Activated B cell treated with CpG ODN at 0.5 μM for 24 hours (primary cell): ENCODE measurements at regions not wholly inside any gene's neighbourhood (a gene's known extent, or its start where the extent isn't known, plus 50 kb on each side); places are given as distances from the start of the nearest gene placed in this dataset.

Experiments used
- ATAC-seq: fragments of 200-7000 bp; cut with Tn5 transposase; one replicate; pipeline ENCODE4 v1.10.0; 2021; ENCODE audit warnings: low read depth, mild to moderate bottlenecking, moderate library complexity
- CTCF ChIA-PET: fragments of 350-600 bp; sonication (Branson Sonifier 250); formaldehyde crosslinking; loops from one replicate; lab custom pipeline; 2021; ENCODE audit warnings: antibody characterized with exemption; lab: Charles Lee
- POLR2A ChIA-PET: fragments of 350-600 bp; sonication (Branson Sonifier 250); formaldehyde crosslinking; loops from one replicate; lab custom pipeline; 2021; ENCODE audit warnings: antibody characterized with exemption; lab: Charles Lee
- DNase-seq: peaks from one replicate; pipeline ENCODE4 v3.0.0; 2022
- H3K27ac Mint-ChIP-seq: one replicate; pipeline ENCODE4 v1.8.0; 2020; ENCODE audit warnings: mixed read lengths
- H3K27me3 Mint-ChIP-seq: one replicate; pipeline ENCODE4 v1.8.0; 2021; ENCODE audit warnings: mixed read lengths
- H3K36me3 Mint-ChIP-seq: one replicate; pipeline ENCODE4 v1.8.0; 2021; ENCODE audit warnings: low read depth, mixed read lengths
- H3K4me1 Mint-ChIP-seq: one replicate; pipeline ENCODE4 v1.8.0; 2021; ENCODE audit warnings: mixed read lengths
- H3K4me3 Mint-ChIP-seq: one replicate; pipeline ENCODE4 v1.8.0; 2020; ENCODE audit warnings: mild to moderate bottlenecking, mixed read lengths
- H3K9me3 Mint-ChIP-seq: one replicate; pipeline ENCODE4 v1.8.0; 2020; ENCODE audit warnings: mixed read lengths
- intact Hi-C: fragments of 100-400 bp; cut with micrococcal nuclease; formaldehyde crosslinking; loops from one replicate; pipeline ENCODE4 v1.15.1; 2024
- TF ChIP-seq, protein P1 (sequence below): fragments of 200-600 bp; IDR thresholded peaks from one replicate; pipeline ENCODE4 v1.8.0; 2022; ENCODE audit warnings: antibody characterized with exemption, mild to moderate bottlenecking

DNA sequence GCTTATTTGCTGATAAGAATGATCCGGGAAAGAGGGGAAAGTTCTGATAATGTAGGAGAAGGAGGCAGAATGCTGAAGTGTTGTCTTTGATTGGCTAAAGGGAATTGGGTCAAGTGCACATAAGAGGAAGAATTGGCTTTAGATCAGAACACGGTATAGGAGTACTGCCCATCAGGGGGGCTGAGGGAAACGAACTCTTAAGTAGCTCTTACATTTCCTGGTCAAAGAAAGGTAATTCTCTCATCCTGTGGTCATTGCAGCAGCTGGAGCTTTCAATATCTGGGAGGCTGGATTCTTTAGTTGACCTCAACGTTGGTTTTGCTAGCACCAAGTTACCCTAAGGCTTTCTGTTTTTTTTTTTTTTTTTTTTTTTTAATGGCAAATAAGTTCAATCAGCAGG, 178.7 kb upstream of the NR3C1 start:
- POLR2A ChIA-PET = interaction anchor here (0.6 to 1.3 kb wide), 3 partner anchors 11 to 606 kb away, joined by 3 to 8 read pairs (median 4); no protein-coding TSS in a partner anchor
- H3K27ac Mint-ChIP-seq = no peak overlapping the region
- CTCF ChIA-PET = interaction anchor here (1.2 kb wide), 1 partner anchor 9 kb away, joined by 3 read pairs; no protein-coding TSS in a partner anchor
- H3K4me3 Mint-ChIP-seq = no peak overlapping the region
- TF ChIP-seq, protein P1, sequence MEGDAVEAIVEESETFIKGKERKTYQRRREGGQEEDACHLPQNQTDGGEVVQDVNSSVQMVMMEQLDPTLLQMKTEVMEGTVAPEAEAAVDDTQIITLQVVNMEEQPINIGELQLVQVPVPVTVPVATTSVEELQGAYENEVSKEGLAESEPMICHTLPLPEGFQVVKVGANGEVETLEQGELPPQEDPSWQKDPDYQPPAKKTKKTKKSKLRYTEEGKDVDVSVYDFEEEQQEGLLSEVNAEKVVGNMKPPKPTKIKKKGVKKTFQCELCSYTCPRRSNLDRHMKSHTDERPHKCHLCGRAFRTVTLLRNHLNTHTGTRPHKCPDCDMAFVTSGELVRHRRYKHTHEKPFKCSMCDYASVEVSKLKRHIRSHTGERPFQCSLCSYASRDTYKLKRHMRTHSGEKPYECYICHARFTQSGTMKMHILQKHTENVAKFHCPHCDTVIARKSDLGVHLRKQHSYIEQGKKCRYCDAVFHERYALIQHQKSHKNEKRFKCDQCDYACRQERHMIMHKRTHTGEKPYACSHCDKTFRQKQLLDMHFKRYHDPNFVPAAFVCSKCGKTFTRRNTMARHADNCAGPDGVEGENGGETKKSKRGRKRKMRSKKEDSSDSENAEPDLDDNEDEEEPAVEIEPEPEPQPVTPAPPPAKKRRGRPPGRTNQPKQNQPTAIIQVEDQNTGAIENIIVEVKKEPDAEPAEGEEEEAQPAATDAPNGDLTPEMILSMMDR = no peak
- H3K9me3 Mint-ChIP-seq = no peaks in the 10 kb centered on the region
- no peaks in the 10 kb centered on the region for H3K36me3 Mint-ChIP-seq
- peaks cover 33% of the 10 kb centered on the region for H3K4me1 Mint-ChIP-seq
- DNase-seq (no peak), ATAC-seq (no peak)
- intact Hi-C loops = loop anchor here (2.0 kb wide), 1 partner anchor 13 kb away; no protein-coding TSS in a partner anchor
- H3K27me3 Mint-ChIP-seq = no peaks in the 10 kb centered on the region

DNA sequence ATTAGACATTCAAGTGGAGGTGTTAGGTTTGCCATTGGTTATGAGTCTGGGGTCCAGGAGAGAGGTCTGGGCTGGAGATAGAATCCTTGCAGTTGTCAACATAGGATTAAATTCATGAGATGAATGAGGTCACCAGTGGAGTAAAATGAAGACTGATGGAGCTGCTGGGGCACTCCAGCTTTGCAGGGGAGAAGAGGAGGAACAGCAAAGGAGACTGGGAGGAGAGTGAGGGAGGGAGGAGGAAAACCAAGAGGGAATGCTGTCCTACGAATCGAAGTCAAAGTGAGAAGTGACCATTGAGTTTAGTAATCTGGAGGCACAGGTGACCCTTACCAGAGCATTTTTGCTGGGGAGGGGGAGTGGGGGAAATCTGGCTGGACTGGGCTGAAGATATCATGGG, 178.2 kb upstream of the NR3C1 start:
- Mint-ChIP-seq H3K36me3 (no peaks in the 10 kb centered on the region), H3K27me3 (no peaks in the 10 kb centered on the region), H3K9me3 (no peaks in the 10 kb centered on the region), H3K4me1 (peaks cover 30% of the 10 kb centered on the region), H3K4me3 (no peak overlapping the region), H3K27ac (no peak overlapping the region)
- TF ChIP-seq, protein P1 = no peak
- POLR2A ChIA-PET = no interaction called here
- CTCF ChIA-PET = no interaction called here
- ATAC-seq (no peak), DNase-seq (no peak)
- intact Hi-C loops = loop anchor here (2.0 kb wide), 1 partner anchor 13 kb away; no protein-coding TSS in a partner anchor

DNA sequence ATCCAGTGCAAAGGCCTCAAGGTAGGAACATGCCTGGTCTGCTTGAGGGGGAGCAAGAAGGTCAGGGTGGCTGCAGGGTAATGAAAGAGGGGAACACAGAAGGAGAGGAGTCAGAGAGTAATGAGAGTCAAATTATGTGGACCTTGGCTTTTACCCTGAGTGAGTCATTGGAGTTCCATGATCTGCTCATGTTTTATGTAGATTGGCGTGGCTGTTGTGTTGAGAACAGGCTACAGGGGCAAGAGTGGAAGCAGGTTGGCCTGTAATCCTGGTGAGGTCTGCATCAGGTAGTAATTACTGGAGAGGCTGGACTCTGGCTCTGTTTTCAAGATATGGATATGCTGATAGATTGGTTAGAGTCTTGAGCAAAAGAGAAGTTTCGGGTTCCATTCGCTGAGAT, 177.7 kb upstream of the NR3C1 start:
- Mint-ChIP-seq H3K36me3 (no peaks in the 10 kb centered on the region), H3K4me1 (peaks cover 26% of the 10 kb centered on the region), H3K9me3 (no peaks in the 10 kb centered on the region), H3K27me3 (no peaks in the 10 kb centered on the region), H3K27ac (no peak overlapping the region), H3K4me3 (no peak overlapping the region)
- CTCF ChIA-PET = no interaction called here
- ATAC-seq = no peak
- TF ChIP-seq, protein P1 = no peak
- POLR2A ChIA-PET = no interaction called here
- intact Hi-C loops = no loop called here
- no peak for DNase-seq

DNA sequence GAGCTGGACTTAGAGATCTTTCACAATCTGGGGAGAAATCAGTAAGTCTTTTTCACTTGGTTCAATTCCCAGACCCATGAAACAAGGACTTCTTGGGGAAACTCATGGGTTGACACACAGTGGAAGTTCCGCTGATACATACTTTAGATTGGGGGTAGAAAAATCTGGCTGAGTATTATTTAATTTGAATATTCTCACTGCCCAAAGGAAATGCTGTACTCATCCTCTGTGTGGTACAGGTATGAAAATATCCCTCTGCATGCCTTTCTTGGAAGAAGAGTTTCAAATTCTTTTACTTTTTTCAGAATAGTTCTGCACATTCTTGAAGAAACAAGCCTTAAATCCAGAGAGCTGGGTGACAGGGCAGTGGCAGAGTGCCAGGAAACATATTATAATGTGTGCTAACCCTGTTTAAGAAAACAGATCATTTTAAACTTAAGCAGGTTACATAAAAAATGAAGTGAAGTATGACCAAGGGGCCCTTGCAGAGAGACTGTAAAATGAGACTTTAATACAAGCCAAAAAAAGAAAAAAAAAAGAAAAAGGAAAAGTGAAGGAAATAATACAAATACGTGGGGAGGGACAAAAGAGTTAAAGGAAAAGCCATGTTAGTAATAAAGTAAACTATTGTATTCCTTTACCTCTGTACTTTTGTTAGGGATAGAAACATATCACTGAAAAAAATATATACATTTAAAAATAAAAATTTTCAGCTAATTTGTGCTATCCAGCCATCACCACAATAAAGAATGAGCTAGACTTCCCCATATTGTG, 173.4 kb upstream of the NR3C1 start:
- intact Hi-C loops = no loop called here
- no peak overlapping the region for H3K4me3 Mint-ChIP-seq
- ChIA-PET CTCF (interaction anchor here (0.6 kb wide), 1 partner anchor 566 kb away, joined by 3 read pairs; no protein-coding TSS in a partner anchor), POLR2A (no interaction called here)
- no peak for ATAC-seq
- no peaks in the 10 kb centered on the region for H3K9me3 Mint-ChIP-seq
- H3K4me1 Mint-ChIP-seq = peaks cover 17% of the 10 kb centered on the region
- H3K36me3 Mint-ChIP-seq = no peaks in the 10 kb centered on the region
- DNase-seq = no peak
- no peaks in the 10 kb centered on the region for H3K27me3 Mint-ChIP-seq
- no peak overlapping the region for H3K27ac Mint-ChIP-seq
- TF ChIP-seq, protein P1 = no peak

DNA sequence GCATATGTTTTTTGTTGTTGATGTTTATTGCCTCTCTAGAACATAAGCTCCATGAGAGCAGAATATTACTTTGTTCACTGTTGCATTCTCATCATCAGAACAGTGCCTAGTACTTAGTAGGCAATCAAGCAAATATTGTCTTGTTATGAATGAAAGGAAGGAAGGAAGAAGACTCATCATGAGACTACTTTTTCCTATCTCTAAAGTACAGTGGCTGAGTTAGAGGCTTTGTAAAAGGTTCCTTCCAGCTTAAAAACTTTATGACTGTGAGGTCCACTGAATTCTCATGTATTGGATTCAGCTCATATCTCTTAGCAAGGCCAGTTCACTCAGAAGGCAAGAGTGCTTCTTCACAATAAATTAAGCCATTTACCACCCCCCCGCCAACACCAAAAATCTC, 171.8 kb upstream of the NR3C1 start:
- Mint-ChIP-seq H3K36me3 (no peaks in the 10 kb centered on the region), H3K27ac (no peak overlapping the region), H3K9me3 (no peaks in the 10 kb centered on the region), H3K4me1 (peaks cover 14% of the 10 kb centered on the region), H3K27me3 (no peaks in the 10 kb centered on the region), H3K4me3 (no peak overlapping the region)
- DNase-seq (no peak), ATAC-seq (no peak)
- intact Hi-C loops = no loop called here
- POLR2A ChIA-PET = interaction anchor here (1.0 kb wide), 1 partner anchor 161 kb away, joined by 4 read pairs; no protein-coding TSS in a partner anchor
- TF ChIP-seq, protein P1 = no peak
- CTCF ChIA-PET = interaction anchor here (1.0 kb wide), 1 partner anchor 12 kb away, joined by 3 read pairs; no protein-coding TSS in a partner anchor
